OCI-LY1 (cell line): ENCODE measurements at regions not wholly inside any gene's neighbourhood (a gene's known extent, or its start where the extent isn't known, plus 50 kb on each side); places are given as distances from the start of the nearest gene placed in this dataset.

ENCODE experiments used
- H2AFZ ChIP-seq: fragments of 200-600 bp; sonication (generic), shearing (Covaris generic); 2 replicates; pipeline ENCODE4 v1.6.0; 2014; ENCODE audit warnings: antibody characterized with exemption, mild to moderate bottlenecking, low read length
- H3F3A ChIP-seq: fragments of 200-600 bp; sonication (generic), shearing (Covaris generic); 2 replicates; pipeline ENCODE4 v1.6.0; 2014; ENCODE audit warnings: mild to moderate bottlenecking, antibody characterized with exemption, low read length, moderate library complexity; ENCODE audit not compliant: insufficient read depth
- H3K27ac ChIP-seq: fragments of 200-600 bp; sonication (generic); 2 replicates; pipeline ENCODE4 v1.5.1; 2014; ENCODE audit warnings: low read length, mixed run types, mild to moderate bottlenecking, low read depth; ENCODE audit not compliant: poor library complexity, severe bottlenecking
- H3K27me3 ChIP-seq: fragments of 200-600 bp; sonication (generic); 2 replicates; pipeline ENCODE4 v1.6.0; 2014; ENCODE audit warnings: antibody characterized with exemption, mild to moderate bottlenecking, low read length, moderate library complexity; ENCODE audit not compliant: insufficient read depth
- H3K36me3 ChIP-seq: fragments of 200-600 bp; sonication (generic); 2 replicates; pipeline ENCODE4 v1.6.1; 2014; ENCODE audit warnings: mild to moderate bottlenecking, antibody characterized with exemption, low read length, moderate library complexity, mixed read lengths; ENCODE audit not compliant: insufficient read depth
- H3K4me1 ChIP-seq: fragments of 200-600 bp; sonication (generic); 2 replicates; pipeline ENCODE4 v1.5.1; 2014; ENCODE audit warnings: mild to moderate bottlenecking, low read length, moderate library complexity; ENCODE audit not compliant: insufficient read depth, severe bottlenecking
- H3K4me2 ChIP-seq: fragments of 200-600 bp; sonication (generic), shearing (Covaris generic); 2 replicates; pipeline ENCODE4 v1.6.1; 2014; ENCODE audit warnings: low read length
- H3K4me3 ChIP-seq: fragments of 200-600 bp; sonication (generic); 2 replicates; pipeline ENCODE4 v1.5.1; 2014; ENCODE audit warnings: low read length, low read depth, mild to moderate bottlenecking, mixed read lengths; ENCODE audit not compliant: poor library complexity, severe bottlenecking
- H3K79me2 ChIP-seq: fragments of 200-600 bp; shearing (Covaris generic); 2 replicates; pipeline ENCODE4 v1.6.1; 2016; ENCODE audit warnings: mixed run types, low read length, mixed read lengths; ENCODE audit not compliant: insufficient read depth
- H3K9ac ChIP-seq: fragments of 200-600 bp; sonication (generic), shearing (Covaris generic); 2 replicates; pipeline ENCODE4 v1.6.1; 2014; ENCODE audit warnings: mild to moderate bottlenecking, low read length, mixed read lengths
- H3K9me2 ChIP-seq: fragments of 200-600 bp; sonication (generic), shearing (Covaris generic); 2 replicates; pipeline ENCODE4 v1.6.1; 2014; ENCODE audit warnings: low read depth, mild to moderate bottlenecking, low read length, mixed read lengths
- H3K9me3 ChIP-seq: fragments of 200-600 bp; shearing (Covaris generic); 2 replicates; pipeline ENCODE4 v1.6.1; 2014; ENCODE audit warnings: low read length, mixed read lengths
- H4K20me1 ChIP-seq: fragments of 200-600 bp; sonication (generic), shearing (Covaris generic); 2 replicates; pipeline ENCODE4 v1.6.0; 2016; ENCODE audit warnings: mild to moderate bottlenecking, low read length; ENCODE audit not compliant: insufficient read depth
- EZH2 ChIP-seq: fragments of 200-600 bp; sonication (generic), shearing (Covaris generic); IDR thresholded peaks from 2 replicates; pipeline ENCODE4 v1.8.0; 2017; ENCODE audit warnings: borderline replicate concordance, mixed run types, mild to moderate bottlenecking, antibody characterized with exemption, low read length, moderate library complexity, mixed read lengths
- TF ChIP-seq, protein P1 (sequence below): fragments of 200-600 bp; sonication (generic), shearing (Covaris generic); IDR thresholded peaks from 2 replicates; pipeline ENCODE4 v1.5.1; 2017; ENCODE audit warnings: mild to moderate bottlenecking, antibody characterized with exemption, low read length, moderate library complexity, mixed read lengths

DNA sequence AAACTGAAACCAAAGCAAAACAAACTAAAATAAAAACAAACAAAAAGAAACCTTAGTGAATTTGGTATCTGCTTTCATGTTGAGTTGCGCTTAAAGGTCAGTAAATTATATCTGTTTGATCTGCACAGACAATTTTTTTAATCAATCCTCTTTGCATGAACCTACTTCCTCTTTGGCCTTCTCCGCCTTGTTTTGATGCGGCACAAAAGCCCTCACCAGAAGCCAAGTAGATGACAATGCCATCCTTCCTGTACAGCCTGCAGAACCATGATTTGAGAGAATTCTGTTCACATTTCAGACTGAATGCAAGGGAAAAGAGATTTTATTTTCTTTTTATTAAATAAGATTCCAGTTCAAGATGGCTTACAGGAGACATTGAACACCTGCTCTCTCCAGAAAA lies 473.6 kb upstream of the FTMT start:
- H3K36me3 ChIP-seq = no peaks in the 10 kb centered on the region
- H3K9me3 ChIP-seq = no peaks in the 10 kb centered on the region
- H3K4me1 ChIP-seq = no peaks in the 10 kb centered on the region
- no peak overlapping the region for H3K4me3 ChIP-seq
- TF ChIP-seq, protein P1, sequence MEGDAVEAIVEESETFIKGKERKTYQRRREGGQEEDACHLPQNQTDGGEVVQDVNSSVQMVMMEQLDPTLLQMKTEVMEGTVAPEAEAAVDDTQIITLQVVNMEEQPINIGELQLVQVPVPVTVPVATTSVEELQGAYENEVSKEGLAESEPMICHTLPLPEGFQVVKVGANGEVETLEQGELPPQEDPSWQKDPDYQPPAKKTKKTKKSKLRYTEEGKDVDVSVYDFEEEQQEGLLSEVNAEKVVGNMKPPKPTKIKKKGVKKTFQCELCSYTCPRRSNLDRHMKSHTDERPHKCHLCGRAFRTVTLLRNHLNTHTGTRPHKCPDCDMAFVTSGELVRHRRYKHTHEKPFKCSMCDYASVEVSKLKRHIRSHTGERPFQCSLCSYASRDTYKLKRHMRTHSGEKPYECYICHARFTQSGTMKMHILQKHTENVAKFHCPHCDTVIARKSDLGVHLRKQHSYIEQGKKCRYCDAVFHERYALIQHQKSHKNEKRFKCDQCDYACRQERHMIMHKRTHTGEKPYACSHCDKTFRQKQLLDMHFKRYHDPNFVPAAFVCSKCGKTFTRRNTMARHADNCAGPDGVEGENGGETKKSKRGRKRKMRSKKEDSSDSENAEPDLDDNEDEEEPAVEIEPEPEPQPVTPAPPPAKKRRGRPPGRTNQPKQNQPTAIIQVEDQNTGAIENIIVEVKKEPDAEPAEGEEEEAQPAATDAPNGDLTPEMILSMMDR = no peak
- no peak for TF ChIP-seq EZH2
- no peaks in the 10 kb centered on the region for H3F3A ChIP-seq
- H4K20me1 ChIP-seq = no peaks in the 10 kb centered on the region
- H3K79me2 ChIP-seq = no peaks in the 10 kb centered on the region
- no peaks in the 10 kb centered on the region for H3K27me3 ChIP-seq
- H3K9me2 ChIP-seq = no peaks in the 10 kb centered on the region
- H3K9ac ChIP-seq = no peak overlapping the region
- H2AFZ ChIP-seq = no peak overlapping the region
- no peak overlapping the region for H3K27ac ChIP-seq
- no peak overlapping the region for H3K4me2 ChIP-seq

DNA sequence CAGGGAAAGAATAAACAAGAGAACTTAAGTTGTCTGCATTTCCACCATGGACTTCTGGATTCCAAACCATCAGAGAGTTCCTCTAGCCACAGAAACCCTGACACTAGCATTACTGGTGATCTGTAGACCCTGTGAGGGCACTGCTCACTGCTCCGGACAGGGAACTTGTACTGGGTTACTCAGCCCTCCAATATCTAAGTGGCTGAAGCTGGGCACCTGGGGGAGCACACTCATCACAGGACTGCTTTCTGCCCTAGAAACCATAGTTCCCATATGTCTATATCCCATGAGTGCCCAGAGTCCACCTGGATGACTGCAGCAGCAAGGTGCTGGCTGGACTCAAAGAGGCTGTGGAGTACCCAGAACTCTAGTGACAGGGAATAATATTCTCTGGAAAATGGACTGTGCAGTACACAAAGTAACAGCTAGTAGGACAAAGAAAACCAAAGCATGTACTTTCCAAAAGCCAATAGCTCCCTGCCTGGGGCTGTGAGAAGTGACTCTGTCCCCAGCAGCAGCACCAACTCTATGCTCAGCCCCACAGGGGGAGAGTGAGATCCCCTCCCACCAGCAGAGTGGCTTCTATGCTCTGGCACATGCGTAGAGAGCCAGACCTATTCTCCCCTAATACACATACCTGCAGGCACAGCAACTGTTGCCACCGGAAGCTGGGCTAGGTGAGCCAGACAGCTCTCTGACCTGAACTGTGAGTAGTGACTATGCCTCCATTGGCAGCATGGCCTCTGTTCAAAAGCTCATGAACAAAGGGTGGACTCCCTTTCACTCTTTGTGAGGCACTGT lies 472.9 kb upstream of the FTMT start:
- TF ChIP-seq, protein P1 = no peak
- no peak for TF ChIP-seq EZH2
- H3K4me1 ChIP-seq = no peaks in the 10 kb centered on the region
- no peaks in the 10 kb centered on the region for H4K20me1 ChIP-seq
- H2AFZ ChIP-seq = no peak overlapping the region
- H3K9ac ChIP-seq = no peak overlapping the region
- no peak overlapping the region for H3K4me2 ChIP-seq
- no peaks in the 10 kb centered on the region for H3F3A ChIP-seq
- no peaks in the 10 kb centered on the region for H3K9me3 ChIP-seq
- no peaks in the 10 kb centered on the region for H3K9me2 ChIP-seq
- no peak overlapping the region for H3K27ac ChIP-seq
- H3K36me3 ChIP-seq = no peaks in the 10 kb centered on the region
- no peaks in the 10 kb centered on the region for H3K79me2 ChIP-seq
- H3K4me3 ChIP-seq = no peak overlapping the region
- H3K27me3 ChIP-seq = no peaks in the 10 kb centered on the region

DNA sequence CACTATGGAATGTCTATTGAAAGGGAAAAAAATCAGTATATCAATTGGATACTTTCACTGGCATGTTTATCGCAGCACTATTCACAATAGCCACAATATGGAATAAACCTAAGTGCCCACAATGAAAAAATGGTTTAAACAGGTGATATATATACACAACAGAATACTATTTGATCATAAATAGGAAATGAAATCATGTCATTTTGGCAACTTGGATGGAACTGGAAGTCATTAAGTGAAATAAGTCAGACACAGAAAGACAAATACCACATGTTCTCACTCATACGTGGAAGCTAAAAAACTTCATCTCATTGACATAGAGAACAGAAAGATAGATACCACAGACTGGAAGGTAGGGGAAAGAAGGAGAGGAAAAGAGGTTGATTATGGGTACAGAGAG lies 471.6 kb upstream of the FTMT start:
- H3K9me3 ChIP-seq = no peaks in the 10 kb centered on the region
- H3K4me3 ChIP-seq = no peak overlapping the region
- H3K4me1 ChIP-seq = no peaks in the 10 kb centered on the region
- H3K79me2 ChIP-seq = no peaks in the 10 kb centered on the region
- H3K27ac ChIP-seq = no peak overlapping the region
- no peak overlapping the region for H2AFZ ChIP-seq
- no peaks in the 10 kb centered on the region for H3K9me2 ChIP-seq
- H3F3A ChIP-seq = no peaks in the 10 kb centered on the region
- no peak overlapping the region for H3K4me2 ChIP-seq
- no peaks in the 10 kb centered on the region for H3K36me3 ChIP-seq
- no peak overlapping the region for H3K9ac ChIP-seq
- no peak for TF ChIP-seq EZH2
- TF ChIP-seq, protein P1 = no peak
- H3K27me3 ChIP-seq = no peaks in the 10 kb centered on the region
- H4K20me1 ChIP-seq = no peaks in the 10 kb centered on the region
